ENCODE measurements at regions not wholly inside any gene's neighbourhood (a gene's known extent, or its start where the extent isn't known, plus 50 kb on each side); places are given as distances from the start of the nearest gene placed in this dataset.

- DNase-seq (ENCODE audit: low read depth, low spot score) (no peak), FAIRE-seq (no peak)
- no peak for TF ChIP-seq POLR2A (IDR thresholded peaks at IDR 0.05; ENCODE audit: low read depth, low read length)
- TF ChIP-seq EZH2 (IDR thresholded peaks at IDR 0.05; ENCODE audit: borderline replicate concordance, low read depth, low read length, severe bottlenecking) = no peak
- TF ChIP-seq MYC (IDR thresholded peaks at IDR 0.05; ENCODE audit: low read depth, low read length) = no peak
- TF ChIP-seq, protein P1, sequence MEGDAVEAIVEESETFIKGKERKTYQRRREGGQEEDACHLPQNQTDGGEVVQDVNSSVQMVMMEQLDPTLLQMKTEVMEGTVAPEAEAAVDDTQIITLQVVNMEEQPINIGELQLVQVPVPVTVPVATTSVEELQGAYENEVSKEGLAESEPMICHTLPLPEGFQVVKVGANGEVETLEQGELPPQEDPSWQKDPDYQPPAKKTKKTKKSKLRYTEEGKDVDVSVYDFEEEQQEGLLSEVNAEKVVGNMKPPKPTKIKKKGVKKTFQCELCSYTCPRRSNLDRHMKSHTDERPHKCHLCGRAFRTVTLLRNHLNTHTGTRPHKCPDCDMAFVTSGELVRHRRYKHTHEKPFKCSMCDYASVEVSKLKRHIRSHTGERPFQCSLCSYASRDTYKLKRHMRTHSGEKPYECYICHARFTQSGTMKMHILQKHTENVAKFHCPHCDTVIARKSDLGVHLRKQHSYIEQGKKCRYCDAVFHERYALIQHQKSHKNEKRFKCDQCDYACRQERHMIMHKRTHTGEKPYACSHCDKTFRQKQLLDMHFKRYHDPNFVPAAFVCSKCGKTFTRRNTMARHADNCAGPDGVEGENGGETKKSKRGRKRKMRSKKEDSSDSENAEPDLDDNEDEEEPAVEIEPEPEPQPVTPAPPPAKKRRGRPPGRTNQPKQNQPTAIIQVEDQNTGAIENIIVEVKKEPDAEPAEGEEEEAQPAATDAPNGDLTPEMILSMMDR (IDR thresholded peaks at IDR 0.05; ENCODE audit: extremely low read depth in 1 of 2, insufficient read depth in 1 of 2, low read depth in 1 of 2, low read length in 2 of 2) = no peak
- TF ChIP-seq GATA2 (IDR thresholded peaks at IDR 0.05; ENCODE audit: insufficient read depth, insufficient read length, low read depth, low read length) = no peak
- TF ChIP-seq, protein P2, sequence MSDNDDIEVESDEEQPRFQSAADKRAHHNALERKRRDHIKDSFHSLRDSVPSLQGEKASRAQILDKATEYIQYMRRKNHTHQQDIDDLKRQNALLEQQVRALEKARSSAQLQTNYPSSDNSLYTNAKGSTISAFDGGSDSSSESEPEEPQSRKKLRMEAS (IDR thresholded peaks at IDR 0.05; ENCODE audit: insufficient read depth, insufficient read length) = no peak
- TF ChIP-seq POLR2AphosphoS5 (IDR thresholded peaks at IDR 0.05; ENCODE audit: insufficient read depth, low read depth, low read length) = no peak
- TF ChIP-seq JUN (IDR thresholded peaks at IDR 0.05; ENCODE audit: borderline replicate concordance, insufficient read depth, insufficient read length, low read depth) = no peak
- no peak for TF ChIP-seq FOS (IDR thresholded peaks at IDR 0.05; ENCODE audit: borderline replicate concordance, insufficient read depth, low read length)
- Histone ChIP-seq H3K9me3 (replicated peaks; ENCODE audit: control insufficient read depth, insufficient read depth, low read length) (peaks cover 2% of the 10 kb centered on the region), H3K4me2 (ENCODE audit: insufficient read depth, low read length) (no peak overlapping the region), H3K27ac (ENCODE audit: insufficient read depth, low read depth, low read length) (no peak overlapping the region), H4K20me1 (replicated peaks; ENCODE audit: control insufficient read depth, extremely low read depth, insufficient read depth, low read length) (no peaks in the 10 kb centered on the region), H3K36me3 (ENCODE audit: control insufficient read depth in 2 of 2, extremely low read depth in 1 of 2, insufficient read depth in 2 of 2, low read length in 2 of 2) (no peaks in the 10 kb centered on the region), H3K4me1 (ENCODE audit: control insufficient read depth, extremely low read depth, insufficient read depth, low read length) (no peaks in the 10 kb centered on the region), H3K4me3 (replicated peaks in 1 of 3; ENCODE audit: insufficient read depth in 1 of 3, low read depth in 1 of 3, low read length in 3 of 3) (no peak overlapping the region), H3K27me3 (ENCODE audit: control insufficient read depth in 2 of 2, insufficient read depth in 2 of 2, low read length in 2 of 2) (no peaks in the 10 kb centered on the region), H3K9me1 (replicated peaks; ENCODE audit: control insufficient read depth, extremely low read depth, insufficient read depth, low read length) (no peaks in the 10 kb centered on the region), H2AFZ (ENCODE audit: low read depth, low read length) (no peak overlapping the region), H3K9ac (replicated peaks; ENCODE audit: extremely low read depth, insufficient read depth, low read length) (no peak overlapping the region), H3K79me2 (ENCODE audit: control insufficient read depth, insufficient read depth, low read length) (no peaks in the 10 kb centered on the region)
- intact Hi-C loops (cut with micrococcal nuclease) = no loop called here
- POLR2A ChIA-PET = no interaction called here
- dilution Hi-C loops (cut with MboI; ENCODE audit: extremely low pct_ligation_motif_present, low sequenced_read_pairs) = no loop called here
- CTCF ChIA-PET = no interaction called here
- BruUV-seq (replicated peaks) = no TSS peak
Observed at GRCh38 chr2:198900141-198900540, 557.6 kb downstream of the SATB2 start.
